CD8-positive, alpha-beta memory T cell (primary cell): ENCODE measurements at regions not wholly inside any gene's neighbourhood (a gene's known extent, or its start where the extent isn't known, plus 50 kb on each side); places are given as distances from the start of the nearest gene placed in this dataset.

Source experiments
- CTCF ChIA-PET: fragments of 350-600 bp; sonication (Branson Sonifier 250); formaldehyde crosslinking; loops from one replicate; lab custom pipeline; 2021; ENCODE audit warnings: antibody characterized with exemption; lab: Charles Lee
- POLR2A ChIA-PET: fragments of 350-600 bp; sonication (Branson Sonifier 250); formaldehyde crosslinking; loops from one replicate; lab custom pipeline; 2021; ENCODE audit warnings: antibody characterized with exemption; lab: Charles Lee
- DNase-seq, 5 donors: peaks; one replicate each; pipeline versions ENCODE4 v3.0.0 to v3.0.0-alpha.2; 2020 to 2022; ENCODE audit warnings: mixed read lengths in 1 of 5
- H3K27ac ChIP-seq: one replicate; pipeline ENCODE4 v1.7.0; 2013; ENCODE audit warnings: low read depth, mild to moderate bottlenecking, low read length, moderate library complexity
- H3K27me3 ChIP-seq: 2 replicates; pipeline ENCODE4 v1.7.0; 2013; ENCODE audit warnings: low read length, mild to moderate bottlenecking; ENCODE audit not compliant: insufficient read depth, poor library complexity, severe bottlenecking
- H3K36me3 ChIP-seq: 2 replicates; pipeline ENCODE4 v1.7.0; 2013; ENCODE audit warnings: mild to moderate bottlenecking, low read length, moderate library complexity; ENCODE audit not compliant: insufficient read depth
- H3K4me1 ChIP-seq: 2 replicates; pipeline ENCODE4 v1.7.0; 2013; ENCODE audit warnings: mild to moderate bottlenecking, low read length, moderate library complexity; ENCODE audit not compliant: insufficient read depth
- H3K4me3 ChIP-seq: 2 replicates; pipeline ENCODE4 v1.7.0; 2013; ENCODE audit warnings: mild to moderate bottlenecking, low read length
- H3K9me3 ChIP-seq: 2 replicates; pipeline ENCODE4 v1.7.0; 2013; ENCODE audit warnings: mild to moderate bottlenecking, low read length
- H3K27ac Mint-ChIP-seq, 8 donors: one replicate each; pipeline ENCODE4 v1.8.0; 2020 to 2021; ENCODE audit warnings: mixed read lengths in 8 of 8, mild to moderate bottlenecking in 6 of 8, inconsistent platforms in 3 of 8, moderate library complexity in 3 of 8
- H3K27me3 Mint-ChIP-seq, 2 donors: one replicate each; pipeline ENCODE4 v1.8.0; 2020 to 2021; ENCODE audit warnings: mixed read lengths in 2 of 2, mild to moderate bottlenecking in 1 of 2, moderate library complexity in 1 of 2
- H3K36me3 Mint-ChIP-seq, 3 donors: one replicate each; pipeline ENCODE4 v1.8.0; 2020 to 2021; ENCODE audit warnings: mixed read lengths in 3 of 3, inconsistent platforms in 1 of 3, mild to moderate bottlenecking in 1 of 3
- H3K4me1 Mint-ChIP-seq, 3 donors: one replicate each; pipeline ENCODE4 v1.8.0; 2020 to 2021; ENCODE audit warnings: mixed read lengths in 3 of 3, inconsistent platforms in 1 of 3, mild to moderate bottlenecking in 1 of 3
- H3K4me3 Mint-ChIP-seq, 7 donors: one replicate each; pipeline ENCODE4 v1.8.0; 2020 to 2021; ENCODE audit warnings: mixed read lengths in 7 of 7, mild to moderate bottlenecking in 6 of 7, moderate library complexity in 4 of 7, inconsistent platforms in 2 of 7
- H3K9me3 Mint-ChIP-seq, 5 donors: one replicate each; pipeline ENCODE4 v1.8.0; 2020 to 2022; ENCODE audit warnings: mixed read lengths in 5 of 5, mild to moderate bottlenecking in 3 of 5, moderate library complexity in 2 of 5, inconsistent platforms in 1 of 5

GRCh38 chr3:168219530-168219929, 123.8 kb upstream of the GOLIM4 start:
- Histone ChIP-seq H3K36me3 (no peaks in the 10 kb centered on the region), H3K27ac (no peak overlapping the region), H3K9me3 (no peaks in the 10 kb centered on the region), H3K4me3 (no peak overlapping the region), H3K27me3 (no peaks in the 10 kb centered on the region), H3K4me1 (no peaks in the 10 kb centered on the region)
- POLR2A ChIA-PET, result no interaction called here
- H3K9me3 Mint-ChIP-seq, result no peaks in the 10 kb centered on the region
- DNase-seq, result no peak
- no peak overlapping the region for H3K4me3 Mint-ChIP-seq
- no peak overlapping the region for H3K27ac Mint-ChIP-seq
- H3K36me3 Mint-ChIP-seq, result no peaks in the 10 kb centered on the region
- H3K27me3 Mint-ChIP-seq, result peaks cover 4 to 11% of the 10 kb centered on the region in 2 donors
- H3K4me1 Mint-ChIP-seq, result peaks cover 0 to 3% (median 2%) of the 10 kb centered on the region in 3 donors
- CTCF ChIA-PET, result no interaction called here

GRCh38 chr3:168218600-168218999, 122.9 kb upstream of the GOLIM4 start:
- peaks cover 8 to 11% (median 9%) of the 10 kb centered on the region in 3 donors for H3K4me1 Mint-ChIP-seq
- POLR2A ChIA-PET, result no interaction called here
- CTCF ChIA-PET, result no interaction called here
- H3K27ac ChIP-seq, result no peak overlapping the region
- H3K4me3 Mint-ChIP-seq, result no peak overlapping the region
- peaks cover 4 to 11% of the 10 kb centered on the region in 2 donors for H3K27me3 Mint-ChIP-seq
- H3K9me3 Mint-ChIP-seq, result no peaks in the 10 kb centered on the region
- H3K4me3 ChIP-seq, result no peak overlapping the region
- H3K27me3 ChIP-seq, result no peaks in the 10 kb centered on the region
- no peak for DNase-seq
- H3K27ac Mint-ChIP-seq, result no peak overlapping the region
- H3K36me3 Mint-ChIP-seq, result no peaks in the 10 kb centered on the region
- H3K9me3 ChIP-seq, result no peaks in the 10 kb centered on the region
- H3K4me1 ChIP-seq, result no peaks in the 10 kb centered on the region
- no peaks in the 10 kb centered on the region for H3K36me3 ChIP-seq

- Histone ChIP-seq H3K36me3 (no peaks in the 10 kb centered on the region), H3K9me3 (no peaks in the 10 kb centered on the region), H3K4me1 (no peaks in the 10 kb centered on the region), H3K27me3 (no peaks in the 10 kb centered on the region), H3K27ac (no peak overlapping the region), H3K4me3 (no peak overlapping the region)
- no peak overlapping the region for H3K4me3 Mint-ChIP-seq
- DNase-seq, result no peak
- no peaks in the 10 kb centered on the region for H3K36me3 Mint-ChIP-seq
- peaks cover 13 to 18% (median 15%) of the 10 kb centered on the region in 3 donors for H3K4me1 Mint-ChIP-seq
- peaks cover 4 to 8% of the 10 kb centered on the region in 2 donors for H3K27me3 Mint-ChIP-seq
- no peaks in the 10 kb centered on the region for H3K9me3 Mint-ChIP-seq
- POLR2A ChIA-PET, result no interaction called here
- CTCF ChIA-PET, result no interaction called here
- no peak overlapping the region for H3K27ac Mint-ChIP-seq
These were observed 121.1 kb upstream of the GOLIM4 start for GRCh38 chr3:168216851-168217250.

GRCh38 chr3:168213920-168214319, 118.2 kb upstream of the GOLIM4 start:
- DNase-seq, result no peak
- CTCF ChIA-PET, result no interaction called here
- H3K27me3 Mint-ChIP-seq, result peaks cover 0 to 4% of the 10 kb centered on the region in 2 donors
- H3K4me3 Mint-ChIP-seq, result peak overlapping the region in 6 of 7 donors; percentile 48 to 77 (median 67)
- H3K9me3 ChIP-seq, result no peaks in the 10 kb centered on the region
- H3K4me1 ChIP-seq, result no peaks in the 10 kb centered on the region
- H3K27ac ChIP-seq, result no peak overlapping the region
- no peaks in the 10 kb centered on the region for H3K27me3 ChIP-seq
- H3K4me3 ChIP-seq, result no peak overlapping the region
- H3K4me1 Mint-ChIP-seq, result peaks cover 13 to 18% (median 15%) of the 10 kb centered on the region in 3 donors
- peak overlapping the region in 6 of 8 donors; percentile 1 to 70 (median 38) for H3K27ac Mint-ChIP-seq
- no peaks in the 10 kb centered on the region for H3K36me3 Mint-ChIP-seq
- H3K9me3 Mint-ChIP-seq, result peaks cover 0 to 2% (median 0%) of the 10 kb centered on the region in 5 donors
- H3K36me3 ChIP-seq, result no peaks in the 10 kb centered on the region
- POLR2A ChIA-PET, result interaction anchor here (0.5 kb wide), 1 partner anchor 94 kb away, joined by 5 read pairs; no protein-coding TSS in a partner anchor

GRCh38 chr3:168212664-168213285, 117.1 kb upstream of the GOLIM4 start:
- Histone ChIP-seq H3K4me3 (no peak overlapping the region), H3K36me3 (no peaks in the 10 kb centered on the region), H3K4me1 (no peaks in the 10 kb centered on the region), H3K27ac (no peak overlapping the region), H3K9me3 (no peaks in the 10 kb centered on the region), H3K27me3 (no peaks in the 10 kb centered on the region)
- H3K27me3 Mint-ChIP-seq, result peaks cover 0 to 2% of the 10 kb centered on the region in 2 donors
- peaks cover 13 to 18% (median 15%) of the 10 kb centered on the region in 3 donors for H3K4me1 Mint-ChIP-seq
- POLR2A ChIA-PET, result no interaction called here
- H3K9me3 Mint-ChIP-seq, result peaks cover 0 to 2% (median 0%) of the 10 kb centered on the region in 5 donors
- no peak overlapping the region for H3K4me3 Mint-ChIP-seq
- no peak for DNase-seq
- no peak overlapping the region for H3K27ac Mint-ChIP-seq
- no peaks in the 10 kb centered on the region for H3K36me3 Mint-ChIP-seq
- CTCF ChIA-PET, result no interaction called here

- no peaks in the 10 kb centered on the region for H3K4me1 ChIP-seq
- no peak overlapping the region for H3K4me3 ChIP-seq
- Mint-ChIP-seq H3K36me3 (no peaks in the 10 kb centered on the region), H3K4me3 (no peak overlapping the region), H3K4me1 (no peaks in the 10 kb centered on the region), H3K27me3 (peaks cover 2 to 3% of the 10 kb centered on the region in 2 donors), H3K27ac (peak overlapping the region in 1 of 8 donors; percentile 64), H3K9me3 (peaks cover 0 to 2% (median 0%) of the 10 kb centered on the region in 5 donors)
- H3K27ac ChIP-seq, result no peak overlapping the region
- no peaks in the 10 kb centered on the region for H3K27me3 ChIP-seq
- ChIA-PET POLR2A (no interaction called here), CTCF (no interaction called here)
- no peak for DNase-seq
- no peaks in the 10 kb centered on the region for H3K9me3 ChIP-seq
- H3K36me3 ChIP-seq, result no peaks in the 10 kb centered on the region
These were observed 109.7 kb upstream of the GOLIM4 start for GRCh38 chr3:168205451-168205850.

- Mint-ChIP-seq H3K27ac (peak overlapping the region in 1 of 8 donors; percentile 15), H3K36me3 (no peaks in the 10 kb centered on the region), H3K27me3 (peaks cover 0 to 7% of the 10 kb centered on the region in 2 donors), H3K9me3 (no peaks in the 10 kb centered on the region), H3K4me3 (no peak overlapping the region), H3K4me1 (no peaks in the 10 kb centered on the region)
- no peaks in the 10 kb centered on the region for H3K4me1 ChIP-seq
- ChIA-PET CTCF (no interaction called here), POLR2A (no interaction called here)
- no peak overlapping the region for H3K4me3 ChIP-seq
- H3K27ac ChIP-seq, result no peak overlapping the region
- H3K36me3 ChIP-seq, result no peaks in the 10 kb centered on the region
- DNase-seq, result no peak
- H3K9me3 ChIP-seq, result no peaks in the 10 kb centered on the region
- no peaks in the 10 kb centered on the region for H3K27me3 ChIP-seq
These were observed 101.4 kb upstream of the GOLIM4 start for GRCh38 chr3:168197162-168197561.

- Histone ChIP-seq H3K4me1 (no peaks in the 10 kb centered on the region), H3K4me3 (no peak overlapping the region), H3K27ac (no peak overlapping the region), H3K27me3 (no peaks in the 10 kb centered on the region), H3K9me3 (no peaks in the 10 kb centered on the region), H3K36me3 (no peaks in the 10 kb centered on the region)
- Mint-ChIP-seq H3K4me1 (no peaks in the 10 kb centered on the region), H3K27ac (no peak overlapping the region), H3K9me3 (no peaks in the 10 kb centered on the region), H3K4me3 (no peak overlapping the region), H3K36me3 (no peaks in the 10 kb centered on the region), H3K27me3 (peaks cover 2 to 4% of the 10 kb centered on the region in 2 donors)
- CTCF ChIA-PET, result no interaction called here
- no peak for DNase-seq
- POLR2A ChIA-PET, result no interaction called here
These were observed 96.1 kb upstream of the GOLIM4 start for GRCh38 chr3:168191856-168192255.
